ENCODE measurements at regions not wholly inside any gene's neighbourhood (a gene's known extent, or its start where the extent isn't known, plus 50 kb on each side); places are given as distances from the start of the nearest gene placed in this dataset.

DNA sequence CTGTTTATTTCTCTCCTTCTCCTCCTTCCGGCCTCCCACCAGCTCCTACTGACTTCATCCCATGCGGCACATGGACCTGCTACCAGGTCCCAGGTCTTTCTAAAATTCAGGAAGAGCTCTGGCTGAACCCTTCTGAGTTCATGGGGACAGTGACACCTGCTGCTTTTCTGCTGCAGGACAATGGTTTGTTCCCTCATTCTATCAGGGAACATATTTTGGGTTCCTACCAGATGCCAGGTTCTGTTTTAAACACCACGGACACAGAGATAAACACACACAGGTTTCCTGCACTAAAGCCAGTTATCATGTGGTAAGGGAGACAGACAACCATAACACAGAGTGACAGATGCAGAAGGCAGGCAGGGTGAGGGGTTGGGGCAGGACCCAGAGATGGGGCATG, 114.0 kb upstream of the RAB4A start:
- DNase-seq (ENCODE audit: insufficient read length, low spot score), result no peak
- no peak for FAIRE-seq
- TF ChIP-seq PAX5 (IDR thresholded peaks at IDR 0.05; ENCODE audit: insufficient read depth, low read length, severe bottlenecking), result no peak
- no peak for TF ChIP-seq POLR2AphosphoS5 (IDR thresholded peaks at IDR 0.05; ENCODE audit: low read depth, low read length)
- TF ChIP-seq SPI1 (IDR thresholded peaks at IDR 0.05; ENCODE audit: low read depth, low read length), result no peak
- no peak for TF ChIP-seq POU2F2 (IDR thresholded peaks at IDR 0.05; ENCODE audit: low read depth, low read length)
- no peak for TF ChIP-seq TAF1 (IDR thresholded peaks at IDR 0.05; ENCODE audit: low read depth, low read length)
- no peak for TF ChIP-seq POLR2A (IDR thresholded peaks at IDR 0.05; ENCODE audit: low read depth, low read length)

DNA sequence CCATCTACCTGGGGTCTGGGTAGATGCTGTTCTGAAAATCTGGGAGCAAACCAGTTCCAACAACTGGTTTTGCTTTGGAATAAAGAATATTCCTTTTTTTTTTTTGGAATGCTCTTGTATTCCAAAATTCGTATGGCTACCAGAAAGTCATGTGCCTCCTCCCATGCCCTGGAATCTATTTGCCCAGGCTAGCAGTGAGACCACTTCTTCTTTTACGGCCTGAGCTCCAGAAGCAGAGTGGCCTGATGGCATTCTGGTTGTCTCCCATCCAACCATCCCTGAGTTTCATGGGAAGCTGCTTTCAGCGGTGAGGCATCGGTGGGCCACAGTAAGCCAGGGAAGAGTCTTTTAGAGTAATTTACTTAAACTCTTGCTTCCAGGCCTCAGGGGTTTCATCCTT, 113.4 kb upstream of the RAB4A start:
- no peak for FAIRE-seq
- TF ChIP-seq TAF1 (IDR thresholded peaks at IDR 0.05; ENCODE audit: low read depth, low read length), result no peak
- no peak for TF ChIP-seq POU2F2 (IDR thresholded peaks at IDR 0.05; ENCODE audit: low read depth, low read length)
- no peak for TF ChIP-seq POLR2AphosphoS5 (IDR thresholded peaks at IDR 0.05; ENCODE audit: low read depth, low read length)
- TF ChIP-seq SPI1 (IDR thresholded peaks at IDR 0.05; ENCODE audit: low read depth, low read length), result no peak
- no peak for TF ChIP-seq PAX5 (IDR thresholded peaks at IDR 0.05; ENCODE audit: insufficient read depth, low read length, severe bottlenecking)
- TF ChIP-seq POLR2A (IDR thresholded peaks at IDR 0.05; ENCODE audit: low read depth, low read length), result no peak

DNA sequence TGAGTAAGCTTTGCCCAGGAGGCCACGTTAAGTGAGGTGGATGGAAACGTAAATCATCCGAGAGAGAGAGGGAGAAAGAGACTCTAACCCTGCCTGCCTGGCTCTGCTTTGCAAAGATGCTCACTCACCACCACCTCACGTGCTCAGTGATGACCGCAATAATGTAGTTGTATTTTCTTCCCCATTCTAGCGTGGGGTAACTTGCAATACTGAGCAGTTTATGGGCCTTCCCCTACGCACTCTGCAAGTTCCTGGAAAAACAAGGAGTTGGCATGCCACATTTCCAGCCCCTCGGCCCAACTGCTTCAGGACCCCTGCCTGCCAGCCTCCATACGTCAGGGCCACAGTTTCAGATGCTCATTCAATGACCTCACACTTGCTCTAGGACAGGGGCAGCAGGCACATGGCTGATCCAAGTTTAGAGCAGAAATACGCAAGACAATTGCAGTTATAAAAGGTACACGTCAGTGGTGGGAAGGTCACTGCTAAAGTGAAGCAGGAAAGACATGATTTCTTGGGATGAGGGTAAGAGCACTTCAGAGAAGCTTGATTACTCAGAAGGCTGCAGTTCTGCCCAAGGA, 112.5 kb upstream of the RAB4A start:
- TF ChIP-seq TAF1 (IDR thresholded peaks at IDR 0.05; ENCODE audit: low read depth, low read length) (no peak), SPI1 (IDR thresholded peaks at IDR 0.05; ENCODE audit: low read depth, low read length) (no peak), POLR2AphosphoS5 (IDR thresholded peaks at IDR 0.05; ENCODE audit: low read depth, low read length) (no peak), POLR2A (IDR thresholded peaks at IDR 0.05; ENCODE audit: low read depth, low read length) (no peak), PAX5 (IDR thresholded peaks at IDR 0.05; ENCODE audit: insufficient read depth, low read length, severe bottlenecking) (no peak), POU2F2 (IDR thresholded peaks at IDR 0.05; ENCODE audit: low read depth, low read length) (no peak)
- no peak for FAIRE-seq

More for the DNA sequence above, 113.4 kb upstream of the RAB4A start:
- no peak for DNase-seq (ENCODE audit: insufficient read length, low spot score)

DNA sequence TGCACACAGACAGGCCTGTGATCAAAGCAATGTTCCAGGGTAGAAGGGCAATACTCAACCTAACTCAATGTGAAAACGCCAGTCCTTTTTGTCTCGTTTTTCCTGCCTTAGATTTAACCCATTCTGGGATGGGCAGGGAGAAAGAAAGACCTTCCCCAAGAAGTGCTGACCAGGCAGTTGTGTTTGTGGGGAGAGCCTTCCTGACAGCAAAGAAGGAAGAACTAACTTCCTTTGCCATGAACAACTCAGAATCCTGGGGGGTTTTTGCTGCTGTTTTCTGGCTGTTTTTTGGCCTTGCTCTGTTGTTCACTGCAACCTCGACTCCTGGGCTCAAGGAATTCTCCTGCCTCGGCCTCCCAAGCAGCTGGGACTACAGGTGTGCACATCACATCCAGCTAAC, 112.0 kb upstream of the RAB4A start:
- FAIRE-seq (no peak), DNase-seq (ENCODE audit: insufficient read length, low spot score) (no peak)
- TF ChIP-seq POLR2AphosphoS5 (IDR thresholded peaks at IDR 0.05; ENCODE audit: low read depth, low read length), result no peak
- no peak for TF ChIP-seq PAX5 (IDR thresholded peaks at IDR 0.05; ENCODE audit: insufficient read depth, low read length, severe bottlenecking)
- TF ChIP-seq POU2F2 (IDR thresholded peaks at IDR 0.05; ENCODE audit: low read depth, low read length), result no peak
- no peak for TF ChIP-seq TAF1 (IDR thresholded peaks at IDR 0.05; ENCODE audit: low read depth, low read length)
- no peak for TF ChIP-seq SPI1 (IDR thresholded peaks at IDR 0.05; ENCODE audit: low read depth, low read length)
- no peak for TF ChIP-seq POLR2A (IDR thresholded peaks at IDR 0.05; ENCODE audit: low read depth, low read length)

More for the DNA sequence above, 112.5 kb upstream of the RAB4A start:
- DNase-seq (ENCODE audit: insufficient read length, low spot score), result no peak

DNA sequence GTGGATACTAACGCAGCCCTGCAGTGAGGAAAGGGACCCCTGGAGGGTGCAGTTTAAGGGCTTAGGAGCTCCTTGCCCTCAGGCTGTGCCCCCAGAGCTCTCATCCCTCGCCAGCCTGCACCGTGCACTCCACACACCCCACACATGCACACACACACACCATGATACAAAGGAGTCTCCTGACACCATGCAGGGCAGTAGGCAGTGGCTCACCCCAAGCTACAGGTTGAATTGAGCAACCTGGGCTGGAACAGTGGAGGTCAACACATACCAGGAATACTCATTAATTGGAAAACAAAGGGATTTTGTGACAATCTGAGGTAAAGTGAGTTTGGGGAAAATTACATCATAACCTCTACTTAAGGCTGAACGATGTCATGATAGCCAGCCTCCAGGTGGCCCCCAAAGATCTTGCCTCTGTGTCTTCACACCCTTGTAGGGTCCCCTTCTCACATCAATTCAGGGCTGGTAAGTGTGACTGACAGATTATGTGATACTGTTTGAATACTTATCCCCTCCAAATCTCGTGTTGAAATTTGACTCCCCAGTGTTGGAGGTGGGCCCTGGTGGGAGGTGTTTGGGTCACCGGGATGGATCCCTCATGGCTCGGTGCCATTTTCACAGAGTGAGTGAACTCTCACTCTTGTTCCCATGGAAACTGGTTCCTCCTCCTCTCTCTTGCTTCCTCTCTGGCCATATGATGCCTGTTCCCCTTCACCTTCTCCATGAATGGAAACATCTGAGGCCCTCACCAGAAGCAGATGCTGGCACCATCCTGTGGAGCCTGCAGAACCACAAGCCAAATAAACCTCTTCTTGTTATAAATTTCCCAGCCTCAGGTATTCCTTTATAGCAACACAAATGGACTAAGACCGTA, 111.0 kb upstream of the RAB4A start:
- DNase-seq (ENCODE audit: insufficient read length, low spot score), result no peak
- FAIRE-seq, result no peak
- TF ChIP-seq POLR2AphosphoS5 (IDR thresholded peaks at IDR 0.05; ENCODE audit: low read depth, low read length), result no peak
- no peak for TF ChIP-seq SPI1 (IDR thresholded peaks at IDR 0.05; ENCODE audit: low read depth, low read length)
- no peak for TF ChIP-seq TAF1 (IDR thresholded peaks at IDR 0.05; ENCODE audit: low read depth, low read length)
- TF ChIP-seq PAX5 (IDR thresholded peaks at IDR 0.05; ENCODE audit: insufficient read depth, low read length, severe bottlenecking), result no peak
- TF ChIP-seq POU2F2 (IDR thresholded peaks at IDR 0.05; ENCODE audit: low read depth, low read length), result no peak
- TF ChIP-seq POLR2A (IDR thresholded peaks at IDR 0.05; ENCODE audit: low read depth, low read length), result no peak

DNA sequence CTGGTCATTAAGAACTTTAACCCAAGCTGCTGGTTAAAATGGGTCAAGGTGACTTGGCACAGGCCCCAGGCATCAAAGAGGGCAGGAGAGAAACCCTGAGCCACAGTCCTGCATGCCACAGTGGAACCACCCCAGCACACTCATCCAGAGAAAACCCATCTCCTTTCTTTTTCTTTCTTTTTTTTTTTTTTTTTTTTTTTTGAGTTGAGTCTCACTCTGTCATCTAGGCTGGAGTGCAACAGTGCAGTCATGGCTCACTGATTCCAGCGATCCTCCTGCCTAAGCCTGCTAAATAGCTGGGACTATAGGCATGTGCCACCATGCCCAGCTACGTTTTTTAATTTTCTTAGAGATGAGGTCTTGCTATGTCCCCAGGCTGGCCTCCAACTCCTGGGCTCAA, 109.2 kb upstream of the RAB4A start:
- no peak for TF ChIP-seq TAF1 (IDR thresholded peaks at IDR 0.05; ENCODE audit: low read depth, low read length)
- TF ChIP-seq POLR2A (IDR thresholded peaks at IDR 0.05; ENCODE audit: low read depth, low read length), result no peak
- DNase-seq (ENCODE audit: insufficient read length, low spot score) (no peak), FAIRE-seq (no peak)

DNA sequence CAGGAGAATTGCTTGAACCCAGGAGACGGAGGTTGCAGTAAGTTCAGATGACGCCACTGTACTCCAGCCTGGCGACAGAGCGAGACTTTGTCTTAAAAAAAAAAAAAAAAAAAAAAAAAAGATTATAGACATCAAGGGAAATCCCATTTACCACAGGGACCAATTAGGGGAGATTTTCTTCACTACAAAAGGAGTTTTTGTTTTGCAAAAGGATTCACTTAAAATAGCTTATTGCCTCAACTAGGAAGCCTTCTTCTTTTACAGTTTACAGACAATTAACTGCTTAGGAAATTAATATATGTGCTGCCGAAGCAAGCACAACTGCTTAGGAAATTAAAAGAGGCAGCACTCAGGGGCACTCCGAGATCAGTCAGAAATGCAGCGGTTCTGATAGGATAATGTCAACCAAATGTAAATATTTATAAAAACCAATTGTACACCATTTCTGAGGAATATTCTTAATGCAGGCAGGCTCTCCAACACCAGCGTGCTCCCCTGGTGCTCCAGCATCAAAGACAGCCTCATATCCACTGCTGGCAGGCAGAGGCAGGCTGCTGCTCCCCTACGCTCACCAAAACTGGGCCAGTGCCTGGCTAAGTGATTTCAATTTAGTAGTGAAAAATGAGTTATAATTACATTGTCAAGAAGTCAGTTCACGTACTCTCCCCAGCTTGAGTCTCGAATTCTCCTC, 107.9 kb upstream of the RAB4A start:
- FAIRE-seq, result no peak

DNA sequence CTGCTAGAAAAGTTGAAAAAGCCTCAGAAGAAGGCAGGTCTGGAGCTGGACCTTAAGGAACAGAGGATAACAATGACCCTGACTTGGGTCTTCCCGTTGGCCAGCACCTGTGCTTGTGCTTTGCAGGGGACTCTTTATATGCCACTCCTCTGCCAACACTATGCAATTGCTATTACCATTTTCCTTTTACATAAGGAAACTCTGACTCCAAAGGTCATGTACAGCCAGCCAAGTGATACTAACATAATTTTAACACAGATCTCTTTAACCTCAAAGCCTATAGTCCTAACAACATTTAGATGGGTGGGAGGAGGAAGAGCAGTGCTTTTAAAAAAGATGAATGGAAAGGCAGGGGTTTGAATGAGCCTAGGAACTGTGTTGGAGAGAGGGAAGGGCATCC, 106.6 kb upstream of the RAB4A start:
- DNase-seq (ENCODE audit: insufficient read length, low spot score), result no peak
- FAIRE-seq, result no peak
- TF ChIP-seq POU2F2 (IDR thresholded peaks at IDR 0.05; ENCODE audit: low read depth, low read length) (no peak), POLR2A (IDR thresholded peaks at IDR 0.05; ENCODE audit: low read depth, low read length) (no peak), PAX5 (IDR thresholded peaks at IDR 0.05; ENCODE audit: insufficient read depth, low read length, severe bottlenecking) (no peak), POLR2AphosphoS5 (IDR thresholded peaks at IDR 0.05; ENCODE audit: low read depth, low read length) (no peak)

More for the DNA sequence above, 107.9 kb upstream of the RAB4A start:
- no peak for DNase-seq (ENCODE audit: insufficient read length, low spot score)
- TF ChIP-seq SPI1 (IDR thresholded peaks at IDR 0.05; ENCODE audit: low read depth, low read length), result no peak
- TF ChIP-seq PAX5 (IDR thresholded peaks at IDR 0.05; ENCODE audit: insufficient read depth, low read length, severe bottlenecking), result no peak
- no peak for TF ChIP-seq TAF1 (IDR thresholded peaks at IDR 0.05; ENCODE audit: low read depth, low read length)
- TF ChIP-seq POLR2AphosphoS5 (IDR thresholded peaks at IDR 0.05; ENCODE audit: low read depth, low read length), result no peak
- no peak for TF ChIP-seq POU2F2 (IDR thresholded peaks at IDR 0.05; ENCODE audit: low read depth, low read length)
- TF ChIP-seq POLR2A (IDR thresholded peaks at IDR 0.05; ENCODE audit: low read depth, low read length), result no peak

Measured in GM12891 (cell line).